GM20000 (cell line): ENCODE measurements at regions not wholly inside any gene's neighbourhood (a gene's known extent, or its start where the extent isn't known, plus 50 kb on each side); places are given as distances from the start of the nearest gene placed in this dataset.

Experiments
- DNase-seq: peaks from one replicate; pipeline ENCODE4 v3.0.0; 2012; ENCODE audit warnings: low spot score
- CTCF ChIP-seq: IDR thresholded peaks from 2 replicates; pipeline ENCODE4 v1.5.1; 2012; ENCODE audit warnings: mild to moderate bottlenecking, control low read depth; ENCODE audit errors: extremely low read depth, missing control alignments

- DNase-seq: no peak
- TF ChIP-seq CTCF: no peak
Observed at GRCh38 chr12:58270966-58271705, 329.8 kb downstream of the ATP23 start.

- no peak for DNase-seq
- TF ChIP-seq CTCF: no peak
Observed at GRCh38 chr12:58272461-58272860, 331.1 kb downstream of the ATP23 start.

DNA sequence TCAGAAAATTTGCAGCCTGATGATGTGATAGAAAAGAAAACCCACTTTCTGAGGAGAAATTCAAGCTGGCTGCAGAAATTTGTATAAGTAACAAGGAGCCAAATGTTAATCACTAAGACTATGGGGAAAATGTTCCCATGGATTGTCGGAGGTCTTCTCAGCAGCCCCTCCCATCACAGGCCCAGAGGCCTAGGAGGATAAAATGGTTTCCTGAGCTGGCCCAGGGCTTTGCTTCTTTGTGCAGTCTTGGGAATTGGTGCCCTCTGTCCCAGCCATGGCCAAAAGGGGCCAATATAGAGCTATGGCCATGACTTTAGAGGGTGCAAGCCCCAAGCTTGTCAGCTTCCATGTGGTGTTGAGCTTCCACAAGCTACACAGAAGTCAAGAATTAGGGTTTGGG, 335.9 kb downstream of the ATP23 start:
- DNase-seq: no peak
- TF ChIP-seq CTCF: no peak

- no peak for TF ChIP-seq CTCF
Observed at GRCh38 chr12:58283553-58283952, 342.2 kb downstream of the ATP23 start.

DNA sequence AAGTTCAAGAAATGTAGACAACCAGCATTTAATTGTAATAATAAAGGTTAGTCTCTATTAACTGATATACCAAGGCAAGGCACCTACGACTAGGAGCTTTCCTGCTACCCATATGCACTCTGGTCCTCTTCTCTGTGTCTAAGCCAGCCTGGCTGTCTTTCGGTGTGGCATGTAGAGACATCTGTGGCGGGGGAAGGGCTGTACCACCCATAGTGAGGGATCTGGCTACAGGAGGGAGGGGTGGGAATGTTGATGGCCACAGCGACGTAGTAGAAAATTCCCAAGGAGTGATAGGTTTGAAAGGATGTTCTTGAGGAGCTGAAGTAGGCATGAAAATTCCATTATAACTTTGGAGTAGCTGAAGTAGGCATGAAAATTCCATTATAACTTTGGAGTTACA, 344.2 kb downstream of the ATP23 start:
- no peak for DNase-seq

More at GRCh38 chr12:58283553-58283952, 342.2 kb downstream of the ATP23 start:
- no peak for DNase-seq

GRCh38 chr12:58286353-58286752, 345.0 kb downstream of the ATP23 start:
- DNase-seq: no peak
- no peak for TF ChIP-seq CTCF

More for the DNA sequence above, 344.2 kb downstream of the ATP23 start:
- TF ChIP-seq CTCF: no peak

- DNase-seq: no peak
- no peak for TF ChIP-seq CTCF
Observed at GRCh38 chr12:58288190-58288589, 346.8 kb downstream of the ATP23 start.
